SKM-1 (cell line): ENCODE measurements at regions not wholly inside any gene's neighbourhood (a gene's known extent, or its start where the extent isn't known, plus 50 kb on each side); places are given as distances from the start of the nearest gene placed in this dataset.

Experiments
- DNase-seq: peaks from one replicate; lab custom pipeline; 2025; ENCODE audit not compliant: unreplicated experiment; lab: John Stamatoyannopoulos, UW

GRCh38 chr5:145129797-145130196 lies 705.3 kb downstream of the PRELID2 start:
- no peak for DNase-seq

- DNase-seq: no peak
These were observed 710.3 kb downstream of the PRELID2 start for GRCh38 chr5:145124806-145125205.

- DNase-seq: no peak
These were observed 716.5 kb downstream of the PRELID2 start for GRCh38 chr5:145118611-145119010.

- no peak for DNase-seq
These were observed 717.0 kb downstream of the PRELID2 start for GRCh38 chr5:145118127-145118526.

- DNase-seq: no peak
These were observed 717.9 kb downstream of the PRELID2 start for GRCh38 chr5:145117285-145117684.

GRCh38 chr5:145111420-145111819 lies 723.7 kb downstream of the PRELID2 start:
- no peak for DNase-seq

- no peak for DNase-seq
These were observed 724.3 kb downstream of the PRELID2 start for GRCh38 chr5:145110834-145111233.

GRCh38 chr5:145110181-145110580 lies 725.0 kb downstream of the PRELID2 start:
- DNase-seq: no peak

- DNase-seq: no peak
These were observed 729.8 kb downstream of the PRELID2 start for GRCh38 chr5:145105384-145105783.

- no peak for DNase-seq
These were observed 731.0 kb downstream of the PRELID2 start for GRCh38 chr5:145104106-145104505.

- DNase-seq: no peak
These were observed 733.9 kb downstream of the PRELID2 start for GRCh38 chr5:145101246-145101645.

GRCh38 chr5:145090115-145090514 lies 745.0 kb downstream of the PRELID2 start:
- DNase-seq: no peak

- no peak for DNase-seq
These were observed 750.3 kb downstream of the PRELID2 start for GRCh38 chr5:145084834-145085233.

- no peak for DNase-seq
These were observed 758.1 kb downstream of the PRELID2 start for GRCh38 chr5:145077028-145077427.

- no peak for DNase-seq
These were observed 759.1 kb downstream of the PRELID2 start for GRCh38 chr5:145076040-145076439.

GRCh38 chr5:145072889-145073288 lies 762.3 kb downstream of the PRELID2 start:
- DNase-seq: no peak

- DNase-seq: no peak
These were observed 766.4 kb downstream of the PRELID2 start for GRCh38 chr5:145068721-145069120.

- DNase-seq: no peak
These were observed 772.7 kb downstream of the PRELID2 start for GRCh38 chr5:145062280-145063062.

GRCh38 chr5:145056800-145057199 lies 778.3 kb downstream of the PRELID2 start:
- no peak for DNase-seq

GRCh38 chr5:145050181-145050580 lies 785.0 kb downstream of the PRELID2 start:
- no peak for DNase-seq

GRCh38 chr5:145044970-145045369 lies 790.2 kb downstream of the PRELID2 start:
- DNase-seq: no peak

GRCh38 chr5:145028626-145029025 lies 806.5 kb downstream of the PRELID2 start:
- no peak for DNase-seq

GRCh38 chr5:145027286-145027685 lies 807.9 kb downstream of the PRELID2 start:
- DNase-seq: no peak
